Ecto neural progenitor cell (in vitro differentiated cells): ENCODE measurements at regions not wholly inside any gene's neighbourhood (a gene's known extent, or its start where the extent isn't known, plus 50 kb on each side); places are given as distances from the start of the nearest gene placed in this dataset.

ENCODE experiments used
- DNase-seq: peaks from one replicate; pipeline ENCODE4 v3.0.0-alpha.2; 2018; ENCODE audit warnings: low spot score

DNA sequence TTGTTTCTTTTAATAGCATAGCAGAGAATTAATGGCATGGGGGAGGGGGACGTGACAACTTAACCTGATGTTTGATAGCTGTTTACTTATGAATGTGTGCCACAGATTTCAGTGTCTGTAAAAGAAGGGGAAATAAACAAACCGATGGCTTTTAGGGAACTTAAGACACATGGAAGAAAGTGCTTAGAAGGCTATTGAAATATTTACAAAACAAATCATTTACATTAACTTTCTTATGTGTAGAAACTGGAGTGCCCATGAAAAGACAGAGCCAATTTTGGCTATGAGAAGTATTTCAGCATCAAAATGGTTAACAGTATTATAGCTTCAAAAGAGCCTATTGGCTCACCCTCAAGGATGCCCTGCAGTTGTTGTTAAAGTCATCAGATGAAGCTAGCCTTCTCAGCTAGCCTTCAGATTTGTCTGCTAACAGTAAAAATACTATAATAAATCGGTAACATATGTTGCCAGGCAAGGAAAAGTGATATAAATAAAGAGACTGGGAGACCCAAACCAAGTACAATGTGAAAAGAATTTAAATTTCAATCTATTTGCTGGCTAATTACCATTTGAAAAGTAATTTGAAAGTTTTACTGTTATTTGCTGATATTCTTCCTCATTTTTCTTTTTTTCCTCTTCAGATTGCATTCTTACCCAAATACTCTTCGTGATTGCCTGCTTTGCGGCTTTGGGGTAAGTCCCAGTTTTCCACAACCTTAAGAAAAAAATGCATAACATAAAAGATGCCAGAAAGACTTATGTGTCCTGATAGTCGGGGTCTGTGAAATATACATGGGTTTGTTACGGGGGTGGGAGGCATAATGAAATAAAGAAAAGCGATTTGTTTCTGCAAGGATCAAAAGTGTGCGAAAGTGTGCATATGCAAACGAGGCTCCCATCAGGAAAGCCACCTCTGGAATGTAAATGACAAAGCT, 256.4 kb downstream of the MEIS1 start:
- no peak for DNase-seq

GRCh38 chr2:66692521-66693054, 257.7 kb downstream of the MEIS1 start:
- no peak for DNase-seq

- no peak for DNase-seq
Measured at GRCh38 chr2:66693076-66693965, 258.4 kb downstream of the MEIS1 start.

DNA sequence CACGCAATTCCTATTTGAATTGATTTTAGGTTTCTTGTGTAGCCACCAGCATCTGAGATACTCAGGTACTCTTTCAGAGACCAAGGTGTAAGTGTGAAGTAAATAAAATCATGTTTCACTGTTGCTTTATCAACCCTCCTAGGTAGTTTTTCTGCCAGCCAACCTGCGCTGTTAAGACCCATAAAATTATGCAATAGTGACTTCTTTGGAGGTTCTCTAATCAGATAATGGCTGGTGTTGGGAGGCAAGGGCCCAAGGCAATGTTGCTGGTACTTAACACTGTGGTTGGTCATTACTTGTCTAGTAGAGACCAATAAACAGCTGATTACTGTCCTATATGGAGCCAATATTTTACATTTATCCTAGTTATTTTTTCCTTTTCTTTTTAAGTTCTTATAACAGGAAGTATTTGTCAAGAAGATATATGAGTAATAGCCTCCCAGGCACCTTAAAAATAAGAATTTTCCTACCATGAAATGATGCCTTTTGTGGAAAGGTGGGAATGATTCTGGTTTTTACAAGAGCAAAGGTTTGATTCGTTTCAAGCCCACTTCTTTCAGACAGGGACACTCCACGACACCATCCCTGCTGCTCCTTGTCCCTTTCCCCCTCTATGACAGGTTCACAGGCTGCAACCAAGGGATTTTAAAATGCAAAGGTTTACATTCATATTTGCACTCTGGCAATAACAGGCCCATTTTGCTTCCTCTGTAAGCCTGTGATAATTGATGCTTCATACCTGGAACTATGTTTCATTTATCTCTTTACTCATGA, 259.3 kb downstream of the MEIS1 start:
- DNase-seq, result no peak

DNA sequence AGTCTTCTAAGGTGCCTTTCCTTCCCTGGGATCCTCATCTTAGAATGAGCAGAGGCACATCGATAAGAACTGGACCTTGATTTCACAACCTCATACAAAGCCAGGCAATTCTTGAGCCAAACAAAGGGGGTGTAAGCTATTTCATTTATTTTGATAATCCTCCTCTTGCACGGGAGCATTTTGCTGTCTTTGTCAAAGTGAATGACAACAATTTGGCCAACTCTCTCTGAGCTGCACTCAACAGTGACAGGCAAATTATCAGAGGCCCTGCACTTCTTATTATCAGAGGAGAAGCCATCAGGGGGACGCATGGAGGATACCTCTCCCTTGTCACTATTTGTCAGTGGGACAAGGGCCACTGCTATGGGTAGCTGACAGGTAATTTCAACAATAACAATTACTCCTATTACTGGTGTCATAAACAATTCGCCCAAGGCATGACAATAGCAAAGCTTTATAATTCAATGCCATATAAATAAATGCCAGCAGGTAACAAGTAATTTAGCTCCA, 260.4 kb downstream of the MEIS1 start:
- no peak for DNase-seq

DNA sequence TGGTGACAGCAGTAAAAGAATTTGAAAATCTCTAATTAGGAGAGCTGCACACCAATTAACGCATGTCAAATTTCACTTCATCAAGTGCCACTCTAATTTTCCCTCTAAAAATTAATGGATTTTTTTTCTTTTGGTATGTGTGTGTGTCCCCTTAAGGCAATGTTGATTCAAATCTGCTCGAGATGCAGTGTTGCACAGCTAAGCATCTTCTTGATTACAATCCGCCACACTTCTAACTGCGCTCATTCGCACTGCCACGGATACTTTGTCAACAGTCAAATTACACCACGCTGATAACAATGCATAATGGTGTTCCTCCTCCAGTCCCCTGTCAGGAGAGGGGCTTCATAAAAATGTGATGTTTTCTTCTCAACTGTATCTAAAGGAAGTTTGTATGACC, 261.4 kb downstream of the MEIS1 start:
- DNase-seq, result no peak

- no peak for DNase-seq
Measured at GRCh38 chr2:66696886-66697285, 262.0 kb downstream of the MEIS1 start.

DNA sequence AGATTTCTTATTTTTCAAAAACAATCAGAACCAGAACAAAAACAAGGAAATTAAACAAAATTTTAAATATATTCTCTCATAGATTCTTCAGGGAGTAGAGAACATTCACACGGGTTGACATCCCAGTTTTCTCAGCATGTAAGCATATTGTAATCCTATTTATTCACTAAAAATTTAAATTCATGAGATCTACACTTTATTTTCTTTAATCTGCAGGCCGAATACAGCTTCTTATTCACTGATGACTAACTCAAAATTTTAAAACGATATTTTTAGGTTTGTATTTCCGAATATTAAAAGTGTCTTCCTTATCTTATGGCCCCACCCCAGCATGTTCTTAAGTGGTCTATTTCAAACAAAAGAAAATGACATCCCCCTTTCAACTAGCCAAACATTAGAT, 262.4 kb downstream of the MEIS1 start:
- no peak for DNase-seq

DNA sequence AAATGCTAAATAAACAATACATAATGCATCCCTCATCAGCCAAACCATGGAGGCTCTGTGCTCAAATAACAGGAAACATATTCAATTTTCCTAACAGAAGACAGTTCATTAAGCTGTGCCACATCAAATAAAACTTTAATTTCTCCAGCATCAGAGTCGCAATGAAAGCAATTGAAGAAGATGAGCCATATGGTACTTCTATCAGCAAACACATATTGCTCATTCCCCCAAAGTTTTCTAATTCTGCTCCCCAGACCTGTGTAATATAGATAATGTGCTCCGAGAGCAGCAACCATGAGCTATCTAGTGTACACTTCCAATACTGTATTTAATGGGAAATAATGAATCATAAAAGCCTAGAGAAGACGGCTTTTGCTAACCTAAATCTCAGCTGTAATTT, 263.2 kb downstream of the MEIS1 start:
- no peak for DNase-seq

GRCh38 chr2:66698576-66699239, 263.8 kb downstream of the MEIS1 start:
- DNase-seq, result no peak

- DNase-seq, result no peak
Measured at GRCh38 chr2:66699416-66699792, 264.5 kb downstream of the MEIS1 start.

GRCh38 chr2:66699793-66700676, 265.1 kb downstream of the MEIS1 start:
- DNase-seq, result no peak

GRCh38 chr2:66700677-66701066, 265.7 kb downstream of the MEIS1 start:
- DNase-seq, result no peak

GRCh38 chr2:66701251-66701650, 266.3 kb downstream of the MEIS1 start:
- DNase-seq, result no peak

DNA sequence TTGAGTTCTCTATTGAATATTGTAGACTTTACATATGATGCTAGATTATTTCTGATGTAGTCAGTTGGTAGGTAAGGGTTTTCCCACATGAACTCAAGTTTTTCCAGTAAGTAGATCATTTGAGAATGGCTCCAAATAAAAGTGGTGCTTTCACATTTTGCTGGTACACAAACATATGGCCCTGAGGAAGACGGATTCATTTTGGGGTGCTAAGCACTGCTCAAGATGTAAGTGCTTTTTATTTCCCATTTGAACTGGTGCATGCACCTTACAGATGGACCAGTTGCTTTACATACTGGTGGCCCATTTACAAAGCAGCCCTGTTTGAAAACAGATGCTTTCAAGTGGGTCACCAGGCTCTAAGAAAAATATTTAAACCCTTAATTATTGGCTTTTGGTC, 266.7 kb downstream of the MEIS1 start:
- DNase-seq, result no peak

GRCh38 chr2:66702301-66702700, 267.4 kb downstream of the MEIS1 start:
- DNase-seq, result no peak

DNA sequence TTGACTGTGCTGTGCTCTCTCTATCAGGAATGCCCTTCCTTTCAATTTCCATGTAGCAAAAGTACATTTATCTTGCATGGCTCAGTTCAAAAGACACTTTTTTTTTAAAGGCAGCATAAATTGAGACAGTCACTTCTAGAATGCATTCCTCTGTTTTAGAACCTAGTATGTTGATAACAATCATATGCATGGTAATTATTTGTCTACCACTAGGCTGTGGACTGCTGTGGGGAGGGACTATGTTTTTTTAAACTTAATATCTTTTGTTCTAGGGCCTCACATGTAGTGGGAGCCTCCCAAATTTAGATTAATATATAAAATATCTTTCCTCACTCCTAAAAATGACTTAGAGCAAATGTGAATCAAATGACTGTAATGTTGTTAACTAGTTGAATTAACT, 269.9 kb downstream of the MEIS1 start:
- no peak for DNase-seq

- DNase-seq, result no peak
Measured at GRCh38 chr2:66714610-66715009, 279.7 kb downstream of the MEIS1 start.

GRCh38 chr2:66717218-66717905, 282.4 kb downstream of the MEIS1 start:
- no peak for DNase-seq

- no peak for DNase-seq
Measured at GRCh38 chr2:66717973-66718372, 283.0 kb downstream of the MEIS1 start.
